HG03571 (cell line): ENCODE measurements at regions not wholly inside any gene's neighbourhood (a gene's known extent, or its start where the extent isn't known, plus 50 kb on each side); places are given as distances from the start of the nearest gene placed in this dataset.

Experiments
- ATAC-seq: cut with Tn5 transposase; IDR thresholded peaks from one replicate; pipeline ENCODE4 v1.9.1; 2021; ENCODE audit not compliant: unreplicated experiment

DNA sequence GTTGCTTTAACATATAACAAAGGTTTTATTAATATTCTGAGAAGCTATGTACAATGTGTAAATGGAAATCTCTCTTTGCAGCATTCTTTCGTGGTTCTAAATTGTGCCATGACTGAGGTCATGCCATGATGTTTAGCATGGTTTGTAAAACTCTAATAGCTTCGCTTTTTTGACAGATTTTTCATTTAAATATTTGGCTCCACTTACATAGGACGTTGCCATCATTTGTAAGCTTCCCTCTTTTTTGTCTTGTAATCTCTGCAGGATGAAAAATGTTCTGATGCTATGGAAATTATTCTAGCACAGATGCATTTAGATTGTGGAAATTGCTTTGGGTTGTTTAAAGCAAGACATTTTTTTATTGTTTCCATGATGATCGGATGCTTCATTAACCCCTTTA is 1054.8 kb downstream of the MAT2B start:
- ATAC-seq: no peak

DNA sequence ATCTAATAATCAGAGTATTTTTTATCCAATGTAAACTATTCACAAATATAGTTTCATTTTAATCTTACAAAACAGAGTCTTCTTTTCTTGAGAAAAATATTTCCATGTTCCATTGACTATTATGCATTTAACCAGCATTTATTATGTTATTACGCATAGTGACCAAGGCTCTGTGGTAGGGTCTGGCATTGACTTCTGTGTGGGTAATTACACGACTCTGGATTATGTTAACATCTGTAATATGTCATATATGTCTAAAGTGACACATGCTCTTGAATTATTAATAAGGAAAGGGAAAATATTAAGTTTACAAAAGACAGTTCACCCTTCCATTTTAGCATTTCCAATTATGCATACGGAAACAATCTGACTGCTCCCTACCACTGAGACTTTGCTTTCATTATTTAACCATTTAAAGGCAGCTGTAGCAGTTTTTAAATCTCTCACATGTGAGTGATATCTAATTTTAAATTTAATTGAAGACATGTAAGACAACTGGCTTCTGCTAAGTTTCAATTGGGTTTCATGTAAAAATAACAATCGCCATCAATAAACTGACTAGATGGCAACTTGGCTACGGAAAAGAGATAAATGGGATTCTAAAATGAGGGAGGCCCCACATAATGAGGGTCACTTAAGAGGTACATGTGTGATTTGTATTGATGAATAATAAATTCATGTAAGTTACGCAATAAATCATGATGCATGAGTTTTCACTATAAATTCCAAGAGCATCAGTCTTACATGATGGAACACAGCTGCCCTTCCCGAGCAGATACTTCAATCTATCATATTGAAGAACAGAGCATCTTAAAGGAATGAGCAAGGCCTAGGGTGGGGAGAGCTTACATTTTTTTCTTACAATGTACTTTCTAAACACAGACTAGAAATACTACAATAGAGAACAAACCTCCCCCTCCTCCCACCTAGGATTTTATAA is 1056.8 kb downstream of the MAT2B start:
- no peak for ATAC-seq

DNA sequence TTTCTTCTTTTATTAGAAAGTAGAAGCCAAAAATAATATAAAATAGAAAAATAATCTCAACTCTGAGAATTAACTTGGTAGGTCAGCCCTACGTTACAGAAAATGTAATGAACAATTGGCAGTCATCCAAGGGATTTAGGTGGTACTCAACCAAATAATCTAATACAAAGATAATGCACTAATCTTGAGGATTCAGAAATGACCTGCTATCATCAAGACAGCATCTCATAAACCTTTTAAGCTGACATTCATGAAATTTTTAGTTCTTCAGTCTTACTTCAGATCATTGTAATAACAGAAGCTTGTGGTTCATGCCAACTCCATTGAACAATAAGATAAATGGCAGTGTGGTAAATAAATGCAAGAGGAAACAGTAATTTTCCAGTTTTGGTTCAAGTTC is 1058.0 kb downstream of the MAT2B start:
- no peak for ATAC-seq

DNA sequence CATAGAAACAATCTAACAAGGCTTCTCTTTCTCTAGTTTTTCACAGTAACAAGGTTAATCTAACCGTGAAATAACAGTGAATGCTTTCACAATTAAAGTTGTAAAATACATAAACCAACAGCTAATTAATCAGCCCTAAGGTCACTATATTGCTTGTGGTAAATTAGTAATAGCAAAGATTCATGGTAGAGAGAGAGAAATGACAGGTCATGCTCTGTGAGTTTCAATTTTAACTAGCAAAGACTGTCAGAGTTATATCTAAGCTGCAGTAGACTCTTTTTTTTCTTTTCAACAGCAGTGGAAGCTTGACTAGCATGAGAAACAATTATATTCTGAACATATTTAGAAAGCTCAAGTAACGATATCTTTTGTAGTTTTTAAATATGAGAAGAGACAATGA is 1068.0 kb downstream of the MAT2B start:
- ATAC-seq: no peak

DNA sequence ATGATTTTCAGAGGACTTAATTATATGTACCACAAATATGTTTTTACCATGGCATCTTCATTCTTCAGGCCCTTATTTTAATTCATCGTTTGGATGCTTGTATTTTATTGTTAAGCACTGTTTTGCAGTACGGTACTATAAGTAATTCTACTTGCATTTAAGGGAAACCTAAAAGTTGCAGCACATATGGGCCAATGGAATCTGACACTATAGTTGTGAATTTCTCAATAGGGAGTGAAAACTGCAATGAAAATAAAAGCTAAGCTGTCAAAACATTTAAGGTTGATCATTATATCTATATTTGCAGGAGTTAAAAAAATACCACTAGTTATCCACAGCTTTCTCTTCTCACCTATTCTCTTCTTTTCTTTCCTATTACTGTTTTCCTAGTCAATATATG is 1071.8 kb downstream of the MAT2B start:
- ATAC-seq: no peak

DNA sequence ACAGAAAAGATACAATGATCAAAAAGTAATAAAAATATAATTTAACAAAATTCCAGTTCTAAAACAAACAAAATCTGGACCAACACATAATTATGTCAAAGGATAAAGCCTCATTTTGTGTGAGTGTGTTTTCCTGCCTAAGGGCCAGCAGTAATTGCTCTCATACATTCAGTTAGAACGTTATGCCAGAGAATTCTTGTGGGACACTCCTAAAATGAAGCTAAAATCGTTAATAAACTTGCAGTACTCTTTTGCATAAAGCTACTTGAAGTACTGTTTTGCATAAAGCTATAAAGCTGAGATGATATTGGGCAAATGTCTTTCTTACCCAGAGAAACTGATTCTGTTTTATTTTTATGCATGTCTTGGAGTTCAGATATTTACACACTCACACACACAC is 1072.3 kb downstream of the MAT2B start:
- ATAC-seq: no peak

DNA sequence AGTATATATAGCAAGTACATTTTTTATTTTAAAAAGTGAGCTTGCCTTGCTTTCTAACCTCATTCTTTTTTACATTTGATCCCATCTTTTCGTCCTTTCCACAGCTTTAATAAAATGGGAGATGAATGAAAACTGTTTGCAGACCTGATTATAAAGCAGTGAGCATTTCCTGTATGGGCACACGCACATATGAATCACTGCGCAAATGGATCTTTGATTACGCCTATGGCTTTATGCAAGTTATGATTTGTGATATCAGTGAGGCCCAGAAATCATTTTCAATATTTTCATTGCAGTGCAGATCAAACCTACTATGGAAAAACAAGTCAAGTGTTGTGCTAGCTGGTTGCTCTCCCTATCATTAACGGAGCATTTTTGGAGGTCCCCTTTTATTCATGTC is 1073.0 kb downstream of the MAT2B start:
- ATAC-seq: no peak

DNA sequence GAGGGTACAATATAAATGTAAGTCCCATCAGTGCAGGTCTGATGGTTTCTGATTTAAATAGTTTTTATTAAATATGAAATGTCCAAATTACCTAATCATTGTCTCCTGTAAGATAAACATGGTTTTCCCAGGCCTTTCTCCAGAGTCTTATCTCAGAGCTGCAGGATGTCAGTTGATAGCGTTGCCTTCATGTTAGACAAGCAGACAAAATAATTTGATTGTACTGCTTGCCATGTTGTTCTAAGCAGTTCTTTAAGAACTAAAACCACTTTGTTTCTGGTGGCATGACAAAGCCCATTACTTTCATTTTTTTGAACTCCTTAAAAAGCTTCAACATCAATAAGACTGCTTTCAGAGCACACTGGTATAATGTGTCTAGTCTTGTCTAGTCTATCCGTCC is 1073.5 kb downstream of the MAT2B start:
- ATAC-seq: no peak

DNA sequence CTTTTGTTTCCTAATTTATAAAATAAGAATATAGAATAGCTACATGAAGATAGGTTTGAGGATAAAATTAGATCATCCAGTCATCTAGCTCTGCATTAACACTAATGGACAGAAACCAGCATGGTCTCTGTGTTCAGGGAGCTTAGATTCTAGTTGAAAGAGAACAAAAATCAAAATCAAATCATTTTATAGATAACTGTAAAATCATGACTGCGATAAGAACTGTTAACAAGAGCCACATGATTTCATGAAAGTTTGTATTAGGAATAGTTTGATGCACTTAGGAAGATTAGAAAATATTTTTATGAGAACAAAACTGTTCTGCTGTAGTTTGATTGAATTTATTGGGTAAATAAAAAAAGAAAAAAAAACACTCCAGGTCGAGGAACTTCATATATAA is 1074.7 kb downstream of the MAT2B start:
- no peak for ATAC-seq

DNA sequence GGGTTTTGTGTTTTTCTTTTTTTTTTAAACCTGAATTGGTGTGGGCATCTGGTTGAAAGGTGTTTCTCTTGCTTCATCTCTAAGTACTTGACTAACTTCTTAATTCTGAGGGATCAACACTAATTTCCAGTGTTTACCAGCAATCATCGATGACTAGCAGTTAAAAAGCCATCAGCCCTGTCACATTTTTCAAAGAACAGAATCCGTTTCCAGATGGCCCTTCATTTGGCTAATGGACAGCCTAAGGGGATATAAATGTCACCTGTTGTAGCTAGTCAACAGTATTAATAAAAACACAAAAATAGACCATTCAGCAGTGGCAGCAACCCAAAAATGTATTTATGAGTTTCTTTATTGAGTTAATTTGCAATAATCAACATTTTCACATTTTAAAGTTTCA is 1076.5 kb downstream of the MAT2B start:
- ATAC-seq: no peak

DNA sequence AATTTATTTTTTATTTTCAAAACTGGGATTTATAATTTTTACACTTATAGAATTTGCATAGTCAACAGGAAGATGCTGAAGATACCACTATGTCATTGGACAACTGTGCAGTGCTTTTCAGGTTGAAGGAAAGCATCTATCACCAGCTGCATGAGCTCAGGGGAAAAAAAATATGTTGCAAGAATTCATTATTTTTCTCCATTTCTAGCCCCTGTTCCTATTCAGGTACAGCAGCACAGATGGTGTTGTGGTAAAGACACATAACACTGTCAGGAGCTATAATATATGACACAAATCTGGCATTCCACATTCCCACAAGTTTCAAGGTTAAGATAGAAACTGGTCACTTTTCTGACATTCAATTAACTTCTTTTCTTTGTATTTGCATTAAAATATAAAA is 1088.6 kb downstream of the MAT2B start:
- ATAC-seq: no peak

DNA sequence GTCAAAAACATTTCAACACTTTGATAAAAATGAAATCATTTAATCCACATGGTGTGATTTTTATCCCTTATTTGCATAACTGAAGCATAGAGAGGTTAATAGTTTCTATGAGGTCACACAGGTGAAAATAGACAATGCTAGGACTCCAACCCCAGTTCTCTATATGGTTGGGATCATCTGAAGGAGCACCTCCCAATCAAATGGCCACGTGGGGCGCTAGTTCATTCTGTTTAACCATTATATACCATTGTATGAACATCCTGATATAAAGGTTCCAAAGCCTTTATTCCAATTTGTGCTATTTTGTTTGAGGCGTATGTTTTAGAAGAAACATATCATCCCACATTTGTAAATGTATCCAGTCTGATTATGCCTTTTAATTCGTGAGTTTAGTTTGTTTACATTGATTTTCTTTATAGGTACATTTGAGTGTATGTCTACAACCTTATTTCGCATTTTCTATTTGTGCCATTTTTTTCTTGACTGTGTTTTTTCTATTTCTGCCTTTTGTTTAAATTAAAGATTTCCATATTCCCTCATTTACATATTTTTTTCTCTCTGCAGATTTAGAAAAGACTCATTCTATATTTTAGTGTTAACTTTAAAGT is 1092.0 kb downstream of the MAT2B start:
- peak; percentile 69 for ATAC-seq

DNA sequence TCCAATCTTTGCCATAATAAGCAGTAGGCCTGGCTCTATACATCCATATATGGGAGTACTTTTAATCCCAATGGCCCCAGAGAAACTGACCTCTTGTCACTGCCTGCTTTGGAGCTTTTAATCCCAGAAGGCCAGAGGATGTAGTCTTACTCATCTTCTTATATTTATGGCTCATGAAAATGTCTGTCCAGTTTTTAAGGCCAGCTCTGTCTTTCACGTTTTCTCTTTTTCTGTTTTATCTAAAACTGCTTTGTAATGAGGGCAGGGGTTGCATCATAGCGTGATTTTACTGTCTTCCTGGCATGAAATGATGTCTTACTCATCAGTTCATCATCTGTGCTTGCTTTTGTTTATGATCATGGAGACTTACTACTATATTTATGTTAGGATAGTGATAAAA is 1094.9 kb downstream of the MAT2B start:
- ATAC-seq: no peak

DNA sequence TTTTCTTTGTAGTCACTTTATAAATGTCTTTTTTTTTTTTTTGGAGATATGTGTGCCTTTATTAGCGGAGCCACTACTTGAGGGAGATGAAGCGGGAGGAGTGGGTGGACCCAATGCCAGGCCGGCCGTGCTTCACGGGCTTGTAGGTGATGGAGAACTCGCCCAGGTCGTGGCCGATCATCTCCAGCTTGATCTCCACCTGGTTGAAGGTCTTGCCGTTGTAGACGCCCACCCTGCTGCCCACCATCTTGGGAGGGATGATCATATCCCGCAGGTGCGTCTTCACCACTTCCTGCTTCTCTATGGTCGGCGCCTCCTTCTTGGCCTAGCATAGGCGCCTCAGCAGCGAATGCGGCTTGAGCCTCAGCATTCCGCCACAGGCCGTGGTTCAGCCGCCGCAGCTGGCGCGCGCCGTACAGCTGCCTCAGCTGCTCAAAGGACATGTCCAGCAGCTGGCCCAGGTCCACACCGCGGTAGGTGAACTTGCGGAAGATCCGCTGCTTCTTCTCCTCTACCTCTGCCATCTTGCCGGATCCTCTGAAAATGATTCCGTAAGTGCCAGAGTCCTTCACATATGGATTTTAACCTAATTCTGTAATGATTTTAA is 1095.6 kb downstream of the MAT2B start:
- no peak for ATAC-seq

DNA sequence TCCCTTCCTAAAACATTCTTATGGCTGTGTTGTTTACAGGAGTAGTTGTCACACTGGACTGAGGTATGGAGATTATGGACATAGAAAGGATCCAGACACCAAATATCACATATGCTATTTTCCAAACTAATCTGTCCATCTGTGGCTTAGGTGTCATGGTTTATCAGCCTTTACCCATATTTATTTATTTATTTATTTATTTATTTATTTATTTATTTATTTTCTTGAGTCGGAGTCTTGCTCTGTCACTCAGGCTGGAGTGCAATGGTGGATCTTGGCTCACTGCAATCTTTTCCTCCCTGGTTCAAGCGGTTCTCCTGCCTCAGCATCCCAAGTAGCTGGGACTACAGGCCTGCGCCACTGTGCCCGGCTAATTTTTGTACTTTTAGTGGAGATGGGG is 1103.1 kb downstream of the MAT2B start:
- no peak for ATAC-seq

DNA sequence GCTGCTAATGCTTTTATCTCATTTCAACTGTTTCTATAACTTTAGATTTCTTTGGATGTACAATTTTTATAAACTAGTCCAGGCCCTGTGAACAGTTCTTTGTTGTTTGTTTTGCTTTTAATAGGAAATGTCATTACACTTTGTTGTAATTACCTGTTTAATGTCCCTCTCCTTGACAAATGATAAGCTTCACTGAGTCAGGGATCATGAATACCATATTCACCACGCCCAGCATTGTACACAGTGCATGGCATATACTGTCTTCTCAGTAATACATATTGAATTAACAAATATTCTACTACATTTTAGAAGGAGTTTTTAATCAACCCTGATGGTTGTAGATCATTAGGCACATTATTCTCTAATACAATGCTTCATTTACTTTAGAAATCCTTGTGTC is 1105.0 kb downstream of the MAT2B start:
- no peak for ATAC-seq

DNA sequence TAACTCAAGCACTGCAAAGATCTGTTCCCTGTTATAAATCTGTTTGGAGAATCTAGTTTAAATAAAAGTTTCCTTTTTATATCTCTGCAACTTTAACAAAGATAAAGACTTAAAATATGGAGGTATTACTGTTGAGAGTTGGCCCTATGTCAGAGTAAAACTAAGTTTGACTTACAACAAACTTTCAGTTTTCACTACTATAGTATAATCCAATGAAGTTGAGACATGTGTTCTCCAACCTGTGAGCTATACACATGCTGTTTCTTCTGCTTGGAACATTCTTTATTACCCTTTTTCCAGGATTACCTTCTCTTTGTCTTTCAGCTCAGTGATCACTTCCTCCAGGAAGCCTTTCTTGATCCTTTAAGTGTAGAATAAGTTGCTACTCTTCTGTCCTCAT is 1109.3 kb downstream of the MAT2B start:
- ATAC-seq: no peak

DNA sequence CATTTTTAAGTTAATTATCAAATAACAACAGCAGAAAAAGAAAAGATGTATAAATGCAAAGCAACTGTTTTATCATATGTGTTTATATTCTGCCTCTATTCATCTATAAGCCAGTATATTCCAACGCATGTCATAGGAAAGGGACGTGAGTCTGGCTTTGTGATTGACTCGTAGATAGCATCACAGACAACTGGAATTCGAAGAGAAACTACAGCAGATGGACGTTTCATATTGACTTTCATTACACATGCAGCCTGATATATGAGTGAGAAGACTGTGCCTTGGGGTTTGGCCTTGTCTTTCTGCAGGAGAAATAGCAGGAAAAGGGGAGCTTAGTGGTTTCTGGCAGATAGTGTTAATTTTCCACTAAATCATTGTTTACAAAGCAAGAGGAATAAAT is 1111.9 kb downstream of the MAT2B start:
- ATAC-seq: no peak

DNA sequence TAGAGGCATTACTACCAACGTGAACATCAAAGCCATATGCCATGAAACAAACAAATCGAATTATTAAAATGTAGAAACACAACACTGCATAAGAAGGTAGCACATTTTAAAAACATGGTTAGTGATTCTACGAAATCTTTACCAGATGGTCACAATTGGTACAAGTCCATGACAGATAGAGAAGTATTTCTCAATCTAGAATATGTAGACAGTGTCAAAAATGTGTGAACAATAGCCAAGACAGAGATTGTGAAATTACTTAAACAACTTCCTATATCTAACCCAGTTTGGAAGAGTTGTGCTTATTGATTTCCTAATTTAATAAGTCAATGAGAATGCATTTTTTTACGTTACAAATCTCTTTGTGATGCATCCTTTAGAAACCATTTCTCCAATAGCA is 1121.6 kb downstream of the MAT2B start:
- no peak for ATAC-seq

DNA sequence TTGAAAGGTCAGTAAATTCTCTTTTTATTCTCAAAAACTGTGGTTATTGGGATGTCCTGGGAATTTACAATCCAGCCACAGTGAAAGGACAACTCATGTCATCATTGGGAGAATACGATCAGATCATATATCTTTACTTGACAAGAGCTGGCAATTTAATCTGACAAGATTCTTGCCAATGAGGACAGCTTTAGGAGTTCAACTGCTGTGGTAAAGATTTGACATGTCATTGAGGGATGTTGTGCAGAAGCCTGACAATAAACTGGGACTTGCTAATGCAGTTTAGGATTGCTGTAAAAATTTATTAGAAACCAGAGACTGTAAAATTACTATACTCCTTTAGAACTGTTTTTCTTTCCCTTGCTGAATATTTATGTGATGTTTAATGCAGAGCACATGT is 1131.0 kb downstream of the MAT2B start:
- no peak for ATAC-seq

DNA sequence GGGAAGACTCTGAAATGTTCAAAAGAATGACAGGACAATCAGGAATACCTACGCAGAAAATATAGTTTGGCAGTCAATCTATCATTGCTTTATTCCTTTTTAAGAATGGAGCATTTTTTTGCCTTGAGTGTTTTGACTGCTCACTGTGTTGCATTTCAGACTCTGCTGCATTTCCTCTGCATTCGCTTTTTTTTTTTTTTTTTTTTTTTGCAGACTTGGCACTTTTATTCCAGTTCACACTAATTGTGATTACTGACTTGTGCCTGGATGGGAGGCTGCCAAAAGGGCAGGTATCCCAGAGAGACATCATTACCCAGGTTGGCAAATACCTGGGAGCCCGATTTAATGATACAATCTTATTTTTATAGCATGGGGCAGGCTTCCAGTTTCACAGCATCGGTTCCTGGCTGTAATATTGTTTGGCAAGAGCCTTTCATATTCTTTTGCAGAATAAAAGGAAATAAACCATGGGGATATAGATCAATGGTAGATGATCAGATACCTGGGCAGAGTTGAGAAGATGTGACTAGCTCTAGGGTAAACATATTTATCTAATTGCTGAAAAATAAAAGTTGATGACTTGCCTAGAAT is 1132.6 kb downstream of the MAT2B start:
- no peak for ATAC-seq

DNA sequence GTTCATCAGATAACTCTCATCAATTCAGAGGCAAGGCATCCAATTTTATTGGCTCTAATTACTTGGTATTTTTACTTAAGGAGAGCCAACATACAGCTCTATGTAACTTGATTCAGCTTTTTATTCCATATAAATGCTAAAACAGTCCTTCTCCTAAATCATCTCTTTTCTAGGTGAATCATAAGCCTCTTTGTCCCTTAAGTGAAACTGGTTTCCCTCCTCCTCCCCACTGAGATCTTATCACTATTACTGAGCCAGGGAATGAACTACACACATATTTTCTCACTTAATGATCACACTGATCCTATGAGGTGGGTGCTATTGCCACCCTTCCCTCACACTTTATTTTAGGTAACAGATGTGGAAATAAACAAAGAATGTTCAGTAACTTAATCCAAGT is 1143.8 kb downstream of the MAT2B start:
- no peak for ATAC-seq
